ENCODE measurements at regions not wholly inside any gene's neighbourhood (a gene's known extent, or its start where the extent isn't known, plus 50 kb on each side); places are given as distances from the start of the nearest gene placed in this dataset.
"Not testable (repeated sequence)": the region's sequence is repeated elsewhere in the genome, so short reads cannot be mapped to it uniquely, and the experiment has no call there.

GRCh38 chr2:143841935-143842334, 678.0 kb downstream of the ZEB2 start:
- no peak for DNase-seq

GRCh38 chr2:143840601-143841000, 679.3 kb downstream of the ZEB2 start:
- DNase-seq, result no peak

- no peak for DNase-seq
Observed at GRCh38 chr2:143840194-143840593, 679.7 kb downstream of the ZEB2 start.

GRCh38 chr2:143839456-143839855, 680.5 kb downstream of the ZEB2 start:
- no peak for DNase-seq

- DNase-seq, result not testable (repeated sequence)
Observed at GRCh38 chr2:143837055-143837454, 682.9 kb downstream of the ZEB2 start.

- DNase-seq, result no peak
Observed at GRCh38 chr2:143835481-143835880, 684.4 kb downstream of the ZEB2 start.

- no peak for DNase-seq
Observed at GRCh38 chr2:143833015-143833660, 686.8 kb downstream of the ZEB2 start.

GRCh38 chr2:143830476-143830875, 689.4 kb downstream of the ZEB2 start:
- DNase-seq, result no peak

GRCh38 chr2:143828763-143829537, 691.0 kb downstream of the ZEB2 start:
- no peak for DNase-seq

- no peak for DNase-seq
Observed at GRCh38 chr2:143824791-143825190, 695.1 kb downstream of the ZEB2 start.

- no peak for DNase-seq
Observed at GRCh38 chr2:143823876-143824275, 694.7 kb downstream of the ARHGAP15 start.

GRCh38 chr2:143823296-143823695, 694.1 kb downstream of the ARHGAP15 start:
- DNase-seq, result no peak

GRCh38 chr2:143822736-143823135, 693.5 kb downstream of the ARHGAP15 start:
- no peak for DNase-seq

GRCh38 chr2:143819764-143820163, 690.5 kb downstream of the ARHGAP15 start:
- DNase-seq, result no peak

- DNase-seq, result no peak
Observed at GRCh38 chr2:143819190-143819735, 690.0 kb downstream of the ARHGAP15 start.

All from T-helper 1 cell (primary cell).